Panc1 (cell line): ENCODE measurements at regions not wholly inside any gene's neighbourhood (a gene's known extent, or its start where the extent isn't known, plus 50 kb on each side); places are given as distances from the start of the nearest gene placed in this dataset.

Experiments used
- ATAC-seq: fragments of 200-7000 bp; cut with Tn5 transposase; 2 replicates; pipeline ENCODE4 v1.9.1; 2020; ENCODE audit warnings: mild to moderate bottlenecking, moderate library complexity
- BruUV-seq: library from RNA; stranded (reverse); fragments of 400-500 nt; replicated peaks from 2 replicates; lab custom pipeline; 2021; lab: Mats Ljungman, UMichigan
- CTCF ChIA-PET: fragments of 300-600 bp; sonication (Branson Sonifier 250); formaldehyde crosslinking; loops from one replicate; lab custom pipeline; 2022; ENCODE audit warnings: antibody characterized with exemption; lab: Charles Lee
- POLR2A ChIA-PET: fragments of 300-600 bp; sonication (Branson Sonifier 250); formaldehyde crosslinking; loops from one replicate; lab custom pipeline; 2022; ENCODE audit warnings: antibody characterized with exemption; lab: Charles Lee
- DNase-seq: peaks from one replicate; pipeline ENCODE4 v3.0.0-alpha.2; 2010; ENCODE audit warnings: low read depth, low spot score
- H3K27ac ChIP-seq: 2 replicates; pipeline ENCODE4 v1.5.1; 2011; ENCODE audit warnings: mild to moderate bottlenecking, low read length, inconsistent platforms
- H3K27me3 ChIP-seq: fragments of 200-500 bp; sonication (Bioruptor generic); 2 replicates; pipeline ENCODE4 v1.6.0; 2014; ENCODE audit warnings: low read length, inconsistent platforms; ENCODE audit not compliant: control insufficient read depth, insufficient read depth
- H3K36me3 ChIP-seq: fragments of 200-500 bp; sonication (Bioruptor generic); 2 replicates; pipeline ENCODE4 v1.5.1; 2014; ENCODE audit warnings: inconsistent platforms, mild to moderate bottlenecking, low read length, moderate library complexity; ENCODE audit not compliant: control insufficient read depth, insufficient read depth
- H3K4me1 ChIP-seq: 2 replicates; pipeline ENCODE4 v1.5.1; 2011; ENCODE audit warnings: inconsistent platforms, mild to moderate bottlenecking, low read length, moderate library complexity; ENCODE audit not compliant: control insufficient read depth, insufficient read depth
- H3K4me3 ChIP-seq, 2 experiments: 2 replicates each; pipeline ENCODE4 v1.5.1; 2011 to 2012; ENCODE audit warnings: low read depth in 2 of 2, low read length in 2 of 2, mild to moderate bottlenecking in 2 of 2, inconsistent platforms in 1 of 2, moderate library complexity in 1 of 2
- H3K9me3 ChIP-seq: fragments of 200-500 bp; sonication (Bioruptor generic); 2 replicates; pipeline ENCODE4 v1.5.1; 2014; ENCODE audit warnings: low read depth, mild to moderate bottlenecking, inconsistent platforms, low read length, moderate library complexity; ENCODE audit not compliant: control insufficient read depth, insufficient read depth
- POLR2AphosphoS5 ChIP-seq: IDR thresholded peaks from 2 replicates; pipeline ENCODE4 v1.6.1; 2012; ENCODE audit warnings: mild to moderate bottlenecking, low read depth, low read length, moderate library complexity
- REST ChIP-seq, 2 experiments: IDR thresholded peaks; 2 replicates each; pipeline ENCODE4 v1.6.1; 2011 to 2012; ENCODE audit warnings: low read depth in 2 of 2, control low read depth in 1 of 2, low read length in 1 of 2, mild to moderate bottlenecking in 1 of 2, moderate library complexity in 1 of 2; ENCODE audit not compliant: insufficient read depth in 1 of 2
- SIN3A ChIP-seq: IDR thresholded peaks from 2 replicates; pipeline ENCODE4 v1.6.1; 2012; ENCODE audit warnings: low read depth, mild to moderate bottlenecking, low read length, moderate library complexity, borderline replicate concordance; ENCODE audit not compliant: insufficient read depth
- TCF7L2 ChIP-seq: IDR thresholded peaks from 2 replicates; pipeline ENCODE4 v1.6.1; 2011; ENCODE audit warnings: mild to moderate bottlenecking, low read depth, low read length, inconsistent platforms
- in situ Hi-C: cut with HindIII; loops from 2 replicates; pipeline ENCODE4 v1.10.0; 2016; ENCODE audit warnings: low sequenced_read_pairs, low pct_unique_long_range_greater_than_20kb
- intact Hi-C: fragments of 100-400 bp; cut with micrococcal nuclease; formaldehyde crosslinking; loops from one replicate; pipeline ENCODE4 v1.10.0; 2022; ENCODE audit not compliant: unreplicated experiment
- TF ChIP-seq, protein P1 (sequence below): fragments of 450-650 bp; IDR thresholded peaks from 2 replicates; pipeline ENCODE4 v1.5.1; 2017; ENCODE audit warnings: mild to moderate bottlenecking

DNA sequence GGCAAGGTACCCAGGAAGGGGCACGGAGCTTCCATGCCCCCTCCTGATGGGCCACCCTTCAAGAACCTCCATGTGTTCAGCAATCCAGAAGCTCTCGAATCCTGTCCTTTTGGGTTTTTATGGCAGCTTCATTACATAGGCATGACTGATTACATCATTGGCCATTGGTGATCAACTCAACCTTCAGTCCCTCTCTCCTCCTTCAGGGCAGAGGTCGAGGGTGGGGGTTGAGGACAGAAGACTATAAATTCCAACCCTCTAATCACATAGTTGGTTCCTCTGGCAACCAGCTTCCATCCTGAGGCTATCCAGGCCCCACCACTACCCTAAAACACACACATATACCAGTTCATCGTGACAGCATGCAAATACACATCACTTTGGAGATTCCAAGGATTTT, 135.7 kb downstream of the ZNF281 start:
- POLR2A ChIA-PET = no interaction called here
- H3K9me3 ChIP-seq = no peaks in the 10 kb centered on the region
- BruUV-seq = no TSS peak
- CTCF ChIA-PET = no interaction called here
- ATAC-seq (no peak), DNase-seq (no peak)
- no peaks in the 10 kb centered on the region for H3K27me3 ChIP-seq
- no peak overlapping the region for H3K4me3 ChIP-seq
- intact Hi-C loops = loop anchor here (10.0 kb wide), 1 partner anchor 589 kb away; no protein-coding TSS in a partner anchor
- no peak overlapping the region for H3K27ac ChIP-seq
- H3K36me3 ChIP-seq = no peaks in the 10 kb centered on the region
- TF ChIP-seq REST (IDR thresholded peaks at IDR 0.05; ENCODE audit: insufficient read depth in 1 of 2, low read depth in 2 of 2, low read length in 1 of 2) (no peak), TCF7L2 (no peak), POLR2AphosphoS5 (no peak), SIN3A (no peak)
- TF ChIP-seq, protein P1, sequence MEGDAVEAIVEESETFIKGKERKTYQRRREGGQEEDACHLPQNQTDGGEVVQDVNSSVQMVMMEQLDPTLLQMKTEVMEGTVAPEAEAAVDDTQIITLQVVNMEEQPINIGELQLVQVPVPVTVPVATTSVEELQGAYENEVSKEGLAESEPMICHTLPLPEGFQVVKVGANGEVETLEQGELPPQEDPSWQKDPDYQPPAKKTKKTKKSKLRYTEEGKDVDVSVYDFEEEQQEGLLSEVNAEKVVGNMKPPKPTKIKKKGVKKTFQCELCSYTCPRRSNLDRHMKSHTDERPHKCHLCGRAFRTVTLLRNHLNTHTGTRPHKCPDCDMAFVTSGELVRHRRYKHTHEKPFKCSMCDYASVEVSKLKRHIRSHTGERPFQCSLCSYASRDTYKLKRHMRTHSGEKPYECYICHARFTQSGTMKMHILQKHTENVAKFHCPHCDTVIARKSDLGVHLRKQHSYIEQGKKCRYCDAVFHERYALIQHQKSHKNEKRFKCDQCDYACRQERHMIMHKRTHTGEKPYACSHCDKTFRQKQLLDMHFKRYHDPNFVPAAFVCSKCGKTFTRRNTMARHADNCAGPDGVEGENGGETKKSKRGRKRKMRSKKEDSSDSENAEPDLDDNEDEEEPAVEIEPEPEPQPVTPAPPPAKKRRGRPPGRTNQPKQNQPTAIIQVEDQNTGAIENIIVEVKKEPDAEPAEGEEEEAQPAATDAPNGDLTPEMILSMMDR = no peak
- H3K4me1 ChIP-seq = no peaks in the 10 kb centered on the region
- in situ Hi-C loops = no loop called here

- in situ Hi-C loops (no loop called here), intact Hi-C loops (loop anchor here (10.0 kb wide), 1 partner anchor 588 kb away; no protein-coding TSS in a partner anchor)
- TF ChIP-seq SIN3A (no peak), REST (IDR thresholded peaks at IDR 0.05; ENCODE audit: insufficient read depth in 1 of 2, low read depth in 2 of 2, low read length in 1 of 2) (no peak), TCF7L2 (no peak), POLR2AphosphoS5 (no peak)
- TF ChIP-seq, protein P1 = no peak
- no peaks in the 10 kb centered on the region for H3K27me3 ChIP-seq
- H3K9me3 ChIP-seq = no peaks in the 10 kb centered on the region
- no peak overlapping the region for H3K4me3 ChIP-seq
- CTCF ChIA-PET = interaction anchor here (0.5 kb wide), 1 partner anchor 109 kb away, joined by 4 read pairs; no protein-coding TSS in a partner anchor
- no peaks in the 10 kb centered on the region for H3K36me3 ChIP-seq
- no peak for DNase-seq
- H3K4me1 ChIP-seq = no peaks in the 10 kb centered on the region
- BruUV-seq = no TSS peak
- H3K27ac ChIP-seq = no peak overlapping the region
- POLR2A ChIA-PET = no interaction called here
- no peak for ATAC-seq
These were observed 137.3 kb downstream of the ZNF281 start for GRCh38 chr1:200272481-200273068.
